K562 (cell line): ENCODE measurements at regions not wholly inside any gene's neighbourhood (a gene's known extent, or its start where the extent isn't known, plus 50 kb on each side); places are given as distances from the start of the nearest gene placed in this dataset.

Experiments used
- ATAC-seq: fragments of 200-7000 bp; cut with Tn5 transposase; 3 replicates; pipeline ENCODE4 v1.9.1; 2020; ENCODE audit warnings: moderate library complexity
- BruUV-seq: library from RNA; stranded (reverse); fragments of 400-500 nt; replicated peaks from 2 replicates; lab custom pipeline; 2021; lab: Mats Ljungman, UMichigan
- CTCF ChIA-PET: fragments of 300-600 bp; formaldehyde crosslinking; extraction: SDS; loops from one replicate; lab custom pipeline; 2021; ENCODE audit warnings: low intra/inter-chr PET ratio; lab: Yijun Ruan, JAX
- POLR2A ChIA-PET: fragments of 300-600, 350-650 bp; sonication (Branson Sonifier 250); formaldehyde crosslinking; extraction: SDS; loops from one replicate; lab custom pipeline; 2021; ENCODE audit warnings: antibody characterized with exemption, inconsistent platforms; lab: Yijun Ruan, JAX
- DNase-seq, 4 experiments: peaks; one replicate each; pipeline versions ENCODE4 v3.0.0 to v3.0.0-alpha.2; 2011 to 2018; ENCODE audit warnings: low spot score in 3 of 4, mixed read lengths in 3 of 4; ENCODE audit errors: extremely low read depth in 1 of 4
- FAIRE-seq: peaks from 2 replicates; lab custom pipeline; 2011; peaks lifted over from hg19 to GRCh38; lab: Jason Lieb, UNC
- H2AFZ ChIP-seq: 2 replicates; pipeline ENCODE4 v1.6.0; 2011; ENCODE audit warnings: low read depth, low read length, control low read depth, inconsistent platforms
- H3K27ac ChIP-seq: fragments of 200-600 bp; 3 replicates; pipeline ENCODE4 v1.8.0; 2011; ENCODE audit warnings: low read depth, mild to moderate bottlenecking, control low read depth, inconsistent platforms, low read length, moderate library complexity, mixed read lengths; ENCODE audit errors: extremely low read depth
- H3K27me3 ChIP-seq, 2 experiments: fragments of 300-600 bp in 1 of 2; 2 replicates in 1 of 2; 3 replicates in 1 of 2; pipeline versions ENCODE4 v1.6.0 to v1.8.0; 2011; ENCODE audit warnings: inconsistent platforms in 2 of 2, low read length in 2 of 2, mild to moderate bottlenecking in 1 of 2, mixed read lengths in 1 of 2, moderate library complexity in 1 of 2; ENCODE audit not compliant: control insufficient read depth in 2 of 2, insufficient read depth in 2 of 2
- H3K36me3 ChIP-seq: fragments of 300-600 bp; 3 replicates; pipeline ENCODE4 v1.8.0; 2011; ENCODE audit warnings: mild to moderate bottlenecking, low read length, inconsistent platforms; ENCODE audit not compliant: control insufficient read depth, insufficient read depth
- H3K4me1 ChIP-seq, 2 experiments: fragments of 200-600 bp in 1 of 2; replicated peaks in 1 of 2; 2 replicates in 1 of 2; 3 replicates in 1 of 2; pipeline versions ENCODE4 v1.5.1 to v1.8.0; 2011; ENCODE audit warnings: inconsistent platforms in 2 of 2, low read length in 2 of 2, mild to moderate bottlenecking in 1 of 2, mixed read lengths in 1 of 2, moderate library complexity in 1 of 2; ENCODE audit not compliant: control insufficient read depth in 2 of 2, insufficient read depth in 2 of 2
- H3K4me2 ChIP-seq: 2 replicates; pipeline ENCODE4 v1.6.1; 2011; ENCODE audit warnings: low read length, control low read depth, inconsistent platforms, mixed read lengths; ENCODE audit not compliant: insufficient read depth
- H3K4me3 ChIP-seq: fragments of 200-600 bp; sonication (generic), shearing (Covaris generic); 2 replicates; pipeline ENCODE4 v1.5.1; 2016; ENCODE audit warnings: control low read depth, inconsistent platforms
- H3K79me2 ChIP-seq: fragments of 200-600 bp; 3 replicates; pipeline ENCODE4 v1.8.0; 2011; ENCODE audit warnings: low read length, inconsistent platforms; ENCODE audit not compliant: control insufficient read depth, insufficient read depth
- H3K9ac ChIP-seq, 2 experiments: 2 replicates each; pipeline versions ENCODE4 v1.6.0 to v1.6.1; 2011; ENCODE audit warnings: low read depth in 2 of 2, low read length in 2 of 2, control low read depth in 1 of 2, inconsistent platforms in 1 of 2, mild to moderate bottlenecking in 1 of 2, mixed read lengths in 1 of 2; ENCODE audit not compliant: insufficient read depth in 1 of 2
- H3K9me1 ChIP-seq: one replicate; pipeline ENCODE4 v1.6.0; 2011; ENCODE audit warnings: inconsistent platforms, mild to moderate bottlenecking, low read length, moderate library complexity; ENCODE audit not compliant: control insufficient read depth, insufficient read depth
- H3K9me3 ChIP-seq: replicated peaks from 2 replicates; pipeline ENCODE4 v1.5.1; 2011; ENCODE audit warnings: low read depth, low read length, inconsistent platforms; ENCODE audit not compliant: control insufficient read depth, insufficient read depth
- H4K20me1 ChIP-seq: replicated peaks from 2 replicates; pipeline ENCODE4 v1.6.1; 2011; ENCODE audit warnings: low read length, inconsistent platforms, mixed read lengths; ENCODE audit not compliant: control insufficient read depth, insufficient read depth
- BDP1 ChIP-seq: IDR thresholded peaks from 3 replicates; pipeline ENCODE4 v1.6.1; 2011; ENCODE audit not compliant: insufficient read length, insufficient read depth
- CHD4 ChIP-seq: fragments of 200-600 bp; sonication (generic); IDR thresholded peaks from 3 replicates; pipeline ENCODE4 v1.6.1; 2012; ENCODE audit warnings: low read depth, mild to moderate bottlenecking, mixed read lengths, low read length, inconsistent platforms; ENCODE audit not compliant: insufficient read depth, insufficient replicate concordance, poor library complexity, severe bottlenecking
- NR2C1 ChIP-seq, 2 experiments: fragments of 450-650 bp; IDR thresholded peaks; 2 replicates each; pipeline ENCODE4 v1.6.1; 2017; ENCODE audit warnings: mild to moderate bottlenecking in 2 of 2, antibody characterized with exemption in 1 of 2, inconsistent platforms in 1 of 2, missing compliant biosample characterization in 1 of 2, missing genetic modification characterization in 1 of 2
- PHB ChIP-seq: fragments of 250-450 bp; sonication (Bioruptor Pico); IDR thresholded peaks from 2 replicates; pipeline ENCODE4 v1.5.0; 2021
- RBBP5 ChIP-seq: fragments of 200-600 bp; sonication (generic); IDR thresholded peaks from 2 replicates; pipeline ENCODE4 v1.6.1; 2012; ENCODE audit warnings: borderline replicate concordance, mild to moderate bottlenecking, low read length, control low read depth, inconsistent platforms; ENCODE audit not compliant: insufficient read depth, poor library complexity, severe bottlenecking
- U2AF2 ChIP-seq: fragments of 200-400 bp; formaldehyde crosslinking; optimal IDR thresholded peaks from 2 replicates; pipeline ENCODE3; 2017; ENCODE audit warnings: low read depth, mild to moderate bottlenecking, low read length
- WHSC1 ChIP-seq: IDR thresholded peaks from one replicate; pipeline ENCODE4 v1.6.1; 2012; ENCODE audit warnings: low read length, control low read depth, inconsistent platforms
- ZNF444 ChIP-seq: fragments of 250-450 bp; sonication (Bioruptor Pico); IDR thresholded peaks from 2 replicates; pipeline ENCODE4 v1.4.0; 2020; ENCODE audit warnings: mild to moderate bottlenecking, moderate library complexity
- ZNF79 ChIP-seq: fragments of 250-450 bp; sonication (Bioruptor Pico); IDR thresholded peaks from 2 replicates; pipeline ENCODE4 v1.4.0; 2020; ENCODE audit warnings: low read depth, mild to moderate bottlenecking, moderate library complexity
- WGBS: fragments of 100-300 bp; shearing (Covaris generic); methylation state at CpG from one replicate; pipeline ENCODE4 v1.1.6; 2016; ENCODE audit warnings: low coverage, mixed read lengths; ENCODE audit not compliant: insufficient coverage; ENCODE audit errors: missing lambda C conversion rate; 5-methylcytosine and 5-hydroxymethylcytosine counted together
- in situ Hi-C: fragments of 300-500 bp; cut with MboI; formaldehyde crosslinking; loops from 4 replicates; pipeline ENCODE4 v1.15.0; 2018; ENCODE audit warnings: inconsistent platforms, mixed read lengths
- intact Hi-C: fragments of 100-400 bp; cut with micrococcal nuclease; formaldehyde crosslinking; loops from 2 replicates; pipeline ENCODE4 v1.14.2; 2022
- TF ChIP-seq, protein P1 (sequence below): IDR thresholded peaks from 2 replicates; pipeline ENCODE4 v1.6.1; 2014; ENCODE audit warnings: antibody characterized with exemption
- TF ChIP-seq, protein P2 (sequence below): sonication (generic); formaldehyde crosslinking; IDR thresholded peaks from 2 replicates; pipeline ENCODE4 v1.8.0; 2023; ENCODE audit warnings: missing genetic modification reagents, mild to moderate bottlenecking, borderline replicate concordance
- TF ChIP-seq, protein P3 (sequence below): fragments of 450-650 bp; formaldehyde crosslinking; conservative IDR thresholded peaks from 2 replicates; pipeline ENCODE4 v1.4.0; 2022; ENCODE audit warnings: mild to moderate bottlenecking, missing genetic modification characterization

DNA sequence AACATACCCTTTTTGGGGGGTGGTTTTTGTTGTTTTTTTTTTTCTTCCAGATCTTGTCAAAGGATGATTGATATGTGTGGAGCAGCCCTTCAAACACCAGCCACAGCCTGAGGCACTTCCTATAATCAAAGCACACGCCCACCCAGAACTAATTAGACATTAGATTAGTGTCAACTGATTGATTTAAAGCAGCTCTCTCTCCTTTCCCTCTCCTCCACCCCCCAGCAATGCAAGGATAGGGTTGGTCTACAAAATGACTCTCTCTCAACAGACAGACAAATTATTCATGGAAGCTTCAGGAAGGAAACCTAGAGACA lies 250.3 kb upstream of the SOX9 start:
- POLR2A ChIA-PET = no interaction called here
- H3K36me3 ChIP-seq = no peaks in the 10 kb centered on the region
- TF ChIP-seq ZNF444 (CRISPR knock-in tag) (no peak), NR2C1 (IDR thresholded peaks at IDR 0.05) (no peak), NR2C1 (tag; IDR thresholded peaks at IDR 0.05) (no peak), RBBP5 (no peak), ZNF79 (CRISPR knock-in tag) (no peak), WHSC1 (no peak), PHB (CRISPR knock-in tag) (no peak), CHD4 (no peak), BDP1 (no peak), U2AF2 (no peak)
- TF ChIP-seq, protein P1, sequence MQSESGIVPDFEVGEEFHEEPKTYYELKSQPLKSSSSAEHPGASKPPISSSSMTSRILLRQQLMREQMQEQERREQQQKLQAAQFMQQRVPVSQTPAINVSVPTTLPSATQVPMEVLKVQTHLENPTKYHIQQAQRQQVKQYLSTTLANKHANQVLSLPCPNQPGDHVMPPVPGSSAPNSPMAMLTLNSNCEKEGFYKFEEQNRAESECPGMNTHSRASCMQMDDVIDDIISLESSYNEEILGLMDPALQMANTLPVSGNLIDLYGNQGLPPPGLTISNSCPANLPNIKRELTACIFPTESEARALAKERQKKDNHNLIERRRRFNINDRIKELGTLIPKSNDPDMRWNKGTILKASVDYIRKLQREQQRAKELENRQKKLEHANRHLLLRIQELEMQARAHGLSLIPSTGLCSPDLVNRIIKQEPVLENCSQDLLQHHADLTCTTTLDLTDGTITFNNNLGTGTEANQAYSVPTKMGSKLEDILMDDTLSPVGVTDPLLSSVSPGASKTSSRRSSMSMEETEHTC = no peak
- TF ChIP-seq, protein P2, sequence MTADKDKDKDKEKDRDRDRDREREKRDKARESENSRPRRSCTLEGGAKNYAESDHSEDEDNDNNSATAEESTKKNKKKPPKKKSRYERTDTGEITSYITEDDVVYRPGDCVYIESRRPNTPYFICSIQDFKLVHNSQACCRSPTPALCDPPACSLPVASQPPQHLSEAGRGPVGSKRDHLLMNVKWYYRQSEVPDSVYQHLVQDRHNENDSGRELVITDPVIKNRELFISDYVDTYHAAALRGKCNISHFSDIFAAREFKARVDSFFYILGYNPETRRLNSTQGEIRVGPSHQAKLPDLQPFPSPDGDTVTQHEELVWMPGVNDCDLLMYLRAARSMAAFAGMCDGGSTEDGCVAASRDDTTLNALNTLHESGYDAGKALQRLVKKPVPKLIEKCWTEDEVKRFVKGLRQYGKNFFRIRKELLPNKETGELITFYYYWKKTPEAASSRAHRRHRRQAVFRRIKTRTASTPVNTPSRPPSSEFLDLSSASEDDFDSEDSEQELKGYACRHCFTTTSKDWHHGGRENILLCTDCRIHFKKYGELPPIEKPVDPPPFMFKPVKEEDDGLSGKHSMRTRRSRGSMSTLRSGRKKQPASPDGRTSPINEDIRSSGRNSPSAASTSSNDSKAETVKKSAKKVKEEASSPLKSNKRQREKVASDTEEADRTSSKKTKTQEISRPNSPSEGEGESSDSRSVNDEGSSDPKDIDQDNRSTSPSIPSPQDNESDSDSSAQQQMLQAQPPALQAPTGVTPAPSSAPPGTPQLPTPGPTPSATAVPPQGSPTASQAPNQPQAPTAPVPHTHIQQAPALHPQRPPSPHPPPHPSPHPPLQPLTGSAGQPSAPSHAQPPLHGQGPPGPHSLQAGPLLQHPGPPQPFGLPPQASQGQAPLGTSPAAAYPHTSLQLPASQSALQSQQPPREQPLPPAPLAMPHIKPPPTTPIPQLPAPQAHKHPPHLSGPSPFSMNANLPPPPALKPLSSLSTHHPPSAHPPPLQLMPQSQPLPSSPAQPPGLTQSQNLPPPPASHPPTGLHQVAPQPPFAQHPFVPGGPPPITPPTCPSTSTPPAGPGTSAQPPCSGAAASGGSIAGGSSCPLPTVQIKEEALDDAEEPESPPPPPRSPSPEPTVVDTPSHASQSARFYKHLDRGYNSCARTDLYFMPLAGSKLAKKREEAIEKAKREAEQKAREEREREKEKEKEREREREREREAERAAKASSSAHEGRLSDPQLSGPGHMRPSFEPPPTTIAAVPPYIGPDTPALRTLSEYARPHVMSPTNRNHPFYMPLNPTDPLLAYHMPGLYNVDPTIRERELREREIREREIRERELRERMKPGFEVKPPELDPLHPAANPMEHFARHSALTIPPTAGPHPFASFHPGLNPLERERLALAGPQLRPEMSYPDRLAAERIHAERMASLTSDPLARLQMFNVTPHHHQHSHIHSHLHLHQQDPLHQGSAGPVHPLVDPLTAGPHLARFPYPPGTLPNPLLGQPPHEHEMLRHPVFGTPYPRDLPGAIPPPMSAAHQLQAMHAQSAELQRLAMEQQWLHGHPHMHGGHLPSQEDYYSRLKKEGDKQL = no peak
- TF ChIP-seq, protein P3, sequence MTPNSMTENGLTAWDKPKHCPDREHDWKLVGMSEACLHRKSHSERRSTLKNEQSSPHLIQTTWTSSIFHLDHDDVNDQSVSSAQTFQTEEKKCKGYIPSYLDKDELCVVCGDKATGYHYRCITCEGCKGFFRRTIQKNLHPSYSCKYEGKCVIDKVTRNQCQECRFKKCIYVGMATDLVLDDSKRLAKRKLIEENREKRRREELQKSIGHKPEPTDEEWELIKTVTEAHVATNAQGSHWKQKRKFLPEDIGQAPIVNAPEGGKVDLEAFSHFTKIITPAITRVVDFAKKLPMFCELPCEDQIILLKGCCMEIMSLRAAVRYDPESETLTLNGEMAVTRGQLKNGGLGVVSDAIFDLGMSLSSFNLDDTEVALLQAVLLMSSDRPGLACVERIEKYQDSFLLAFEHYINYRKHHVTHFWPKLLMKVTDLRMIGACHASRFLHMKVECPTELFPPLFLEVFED (CRISPR knock-in tag) = no peak
- ATAC-seq = no peak
- H3K4me3 ChIP-seq = no peak overlapping the region
- in situ Hi-C loops = no loop called here
- no peak overlapping the region for H3K4me2 ChIP-seq
- BruUV-seq = no TSS peak
- H3K27ac ChIP-seq = no peak overlapping the region
- no peaks in the 10 kb centered on the region for H3K9me3 ChIP-seq
- FAIRE-seq = no peak
- H3K9ac ChIP-seq = no peak overlapping the region
- 0% methylated on average over 1 of the region's 1 CpG for WGBS
- H4K20me1 ChIP-seq = no peaks in the 10 kb centered on the region
- H3K9me1 ChIP-seq = no peaks in the 10 kb centered on the region
- H2AFZ ChIP-seq = no peak overlapping the region
- no peaks in the 10 kb centered on the region for H3K4me1 ChIP-seq
- no peaks in the 10 kb centered on the region for H3K27me3 ChIP-seq
- H3K79me2 ChIP-seq = no peaks in the 10 kb centered on the region
- no peak for DNase-seq
- CTCF ChIA-PET = no interaction called here
- intact Hi-C loops = no loop called here
